ENCODE measurements at regions not wholly inside any gene's neighbourhood (a gene's known extent, or its start where the extent isn't known, plus 50 kb on each side); places are given as distances from the start of the nearest gene placed in this dataset.

DNA sequence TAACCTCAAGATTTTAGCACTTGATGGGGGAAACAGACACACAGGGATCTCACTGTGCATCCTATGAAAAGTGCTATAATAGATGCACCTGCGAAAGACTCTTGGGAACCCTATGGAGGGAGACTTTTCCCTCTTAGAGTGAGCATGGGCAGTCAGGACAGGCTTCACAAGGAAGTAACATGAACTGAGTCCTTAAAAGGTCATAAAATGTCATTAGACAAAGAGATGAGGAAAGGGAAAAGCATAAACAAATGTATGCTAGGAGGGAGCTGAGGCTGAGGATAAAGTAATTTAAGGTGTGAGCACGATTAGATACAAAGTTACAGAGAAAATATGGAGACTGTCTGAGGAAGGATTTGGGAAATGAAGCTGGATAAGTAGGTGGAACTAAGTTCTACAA lies 60.6 kb upstream of the MIER3 start:
- H3K36me3 ChIP-seq: no peaks in the 10 kb centered on the region
- no peaks in the 10 kb centered on the region for H3K27me3 ChIP-seq
- H3K4me1 ChIP-seq: no peaks in the 10 kb centered on the region
- DNase-seq: no peak
- no peak overlapping the region for H3K27ac ChIP-seq
- TF ChIP-seq POLR2A (IDR thresholded peaks at IDR 0.05): no peak
- TF ChIP-seq, protein P1, sequence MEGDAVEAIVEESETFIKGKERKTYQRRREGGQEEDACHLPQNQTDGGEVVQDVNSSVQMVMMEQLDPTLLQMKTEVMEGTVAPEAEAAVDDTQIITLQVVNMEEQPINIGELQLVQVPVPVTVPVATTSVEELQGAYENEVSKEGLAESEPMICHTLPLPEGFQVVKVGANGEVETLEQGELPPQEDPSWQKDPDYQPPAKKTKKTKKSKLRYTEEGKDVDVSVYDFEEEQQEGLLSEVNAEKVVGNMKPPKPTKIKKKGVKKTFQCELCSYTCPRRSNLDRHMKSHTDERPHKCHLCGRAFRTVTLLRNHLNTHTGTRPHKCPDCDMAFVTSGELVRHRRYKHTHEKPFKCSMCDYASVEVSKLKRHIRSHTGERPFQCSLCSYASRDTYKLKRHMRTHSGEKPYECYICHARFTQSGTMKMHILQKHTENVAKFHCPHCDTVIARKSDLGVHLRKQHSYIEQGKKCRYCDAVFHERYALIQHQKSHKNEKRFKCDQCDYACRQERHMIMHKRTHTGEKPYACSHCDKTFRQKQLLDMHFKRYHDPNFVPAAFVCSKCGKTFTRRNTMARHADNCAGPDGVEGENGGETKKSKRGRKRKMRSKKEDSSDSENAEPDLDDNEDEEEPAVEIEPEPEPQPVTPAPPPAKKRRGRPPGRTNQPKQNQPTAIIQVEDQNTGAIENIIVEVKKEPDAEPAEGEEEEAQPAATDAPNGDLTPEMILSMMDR (IDR thresholded peaks at IDR 0.05): no peak
- H3K4me3 ChIP-seq: no peak overlapping the region
- H3K9me3 ChIP-seq: no peaks in the 10 kb centered on the region

DNA sequence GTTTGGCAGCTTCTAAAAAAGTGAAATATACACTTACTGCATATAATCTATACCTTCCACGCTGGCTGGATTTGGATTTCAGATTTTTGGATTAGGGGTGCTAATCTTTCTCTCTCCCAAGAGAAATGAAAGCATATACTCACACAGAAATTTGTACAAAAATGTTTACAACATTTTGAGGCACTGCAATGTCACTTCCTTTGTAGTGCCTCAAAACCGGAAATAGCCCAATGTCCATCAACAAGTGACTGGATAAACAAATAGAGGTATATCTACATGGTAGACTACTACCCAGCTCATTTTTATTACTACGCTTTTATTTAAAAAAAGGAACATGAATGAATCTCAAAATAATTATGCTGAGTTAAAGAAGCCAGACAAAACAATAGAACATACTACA lies 74.0 kb upstream of the MIER3 start:
- Histone ChIP-seq H3K27me3 (no peaks in the 10 kb centered on the region), H3K9me3 (no peaks in the 10 kb centered on the region), H3K4me1 (no peaks in the 10 kb centered on the region), H3K4me3 (no peak overlapping the region), H3K27ac (no peak overlapping the region), H3K36me3 (no peaks in the 10 kb centered on the region)
- no peak for DNase-seq
- no peak for TF ChIP-seq POLR2A (IDR thresholded peaks at IDR 0.05)
- TF ChIP-seq, protein P1 (IDR thresholded peaks at IDR 0.05): no peak

DNA sequence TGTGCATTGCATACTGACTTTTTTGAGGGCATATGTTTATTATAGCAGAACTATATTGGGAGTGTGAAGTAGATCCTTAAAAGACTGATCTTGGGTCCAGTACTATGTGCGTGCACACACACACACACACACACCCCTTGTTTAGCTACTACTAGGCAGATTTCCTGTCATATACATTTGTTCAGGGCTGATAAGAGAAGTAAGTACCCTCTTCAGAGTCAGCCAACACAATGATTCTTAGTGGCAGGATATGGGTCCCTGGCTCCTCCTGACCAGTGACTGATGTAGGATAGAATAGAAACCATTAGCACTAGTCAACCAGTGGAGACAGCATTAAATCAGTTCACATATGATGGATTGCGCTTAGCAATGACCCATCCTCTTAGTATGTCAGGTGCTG lies 76.2 kb upstream of the MIER3 start:
- no peak for TF ChIP-seq POLR2A (IDR thresholded peaks at IDR 0.05)
- TF ChIP-seq, protein P1 (IDR thresholded peaks at IDR 0.05): no peak
- no peaks in the 10 kb centered on the region for H3K36me3 ChIP-seq
- DNase-seq: no peak

DNA sequence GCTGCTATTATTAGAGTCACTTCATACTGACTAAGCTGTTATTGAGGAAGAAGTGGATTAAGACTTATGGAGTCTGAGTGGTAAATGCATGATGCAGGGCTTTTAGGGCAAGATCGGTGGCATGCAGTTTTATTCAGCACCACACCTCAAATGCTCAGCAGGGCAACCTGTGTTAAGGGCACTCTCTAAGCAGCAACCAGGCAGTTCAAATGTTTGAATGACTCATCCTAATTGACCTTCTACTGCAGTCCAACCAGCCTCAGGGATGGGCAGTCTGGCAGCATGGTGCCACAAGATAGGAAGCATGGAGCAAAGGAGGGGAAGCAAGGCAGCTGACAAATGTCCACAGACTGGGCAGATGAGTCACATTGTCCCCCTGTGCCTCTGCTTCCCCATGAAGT lies 80.2 kb upstream of the MIER3 start:
- Histone ChIP-seq H3K9me3 (no peaks in the 10 kb centered on the region), H3K27ac (peak overlapping the region in 3 of 4 donors; percentile 61 to 92 (median 87)), H3K36me3 (no peaks in the 10 kb centered on the region), H3K4me3 (no peak overlapping the region), H3K27me3 (no peaks in the 10 kb centered on the region), H3K4me1 (peaks cover 0 to 12% (median 1%) of the 10 kb centered on the region in 4 donors)
- TF ChIP-seq, protein P1 (IDR thresholded peaks at IDR 0.05): peak in 3 of 6 experiments; percentile 23 to 48 (median 32)
- TF ChIP-seq POLR2A (IDR thresholded peaks at IDR 0.05): peak in 1 of 2 donors; percentile 66
- DNase-seq: peak in 2 of 3 donors; percentile 75 to 86

More for the DNA sequence above, 76.2 kb upstream of the MIER3 start:
- Histone ChIP-seq H3K9me3 (no peaks in the 10 kb centered on the region), H3K27ac (no peak overlapping the region), H3K27me3 (no peaks in the 10 kb centered on the region), H3K4me3 (no peak overlapping the region), H3K4me1 (no peaks in the 10 kb centered on the region)

DNA sequence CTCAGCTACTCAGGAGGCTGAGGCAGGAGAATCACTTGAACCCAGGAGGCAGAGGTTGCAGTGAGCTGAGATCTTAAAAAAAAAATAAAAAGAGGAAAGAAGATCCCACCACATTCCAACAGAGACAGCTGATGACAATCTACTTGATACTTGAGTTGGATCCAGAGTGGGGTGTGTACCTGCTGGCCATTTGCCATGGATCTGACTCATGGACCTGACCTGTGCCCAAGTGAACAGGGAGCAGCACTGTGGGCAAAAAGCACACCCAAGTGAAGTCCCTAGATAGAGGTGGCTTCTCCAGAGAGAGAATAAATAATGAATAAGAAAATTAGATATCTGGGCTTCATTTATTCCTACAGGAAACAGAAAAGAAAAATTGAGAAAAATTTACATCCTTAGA lies 81.2 kb upstream of the MIER3 start:
- H3K36me3 ChIP-seq: no peaks in the 10 kb centered on the region
- peak in 2 of 3 donors; percentile 90 to 92 for DNase-seq
- peaks cover 0 to 16% (median 1%) of the 10 kb centered on the region in 4 donors for H3K4me1 ChIP-seq
- no peaks in the 10 kb centered on the region for H3K9me3 ChIP-seq
- H3K4me3 ChIP-seq: no peak overlapping the region
- peak overlapping the region in 3 of 4 donors; percentile 61 to 92 (median 87) for H3K27ac ChIP-seq
- H3K27me3 ChIP-seq: no peaks in the 10 kb centered on the region
- peak in 1 of 2 donors; percentile 28 for TF ChIP-seq POLR2A (IDR thresholded peaks at IDR 0.05)
- TF ChIP-seq, protein P1 (IDR thresholded peaks at IDR 0.05): no peak

DNA sequence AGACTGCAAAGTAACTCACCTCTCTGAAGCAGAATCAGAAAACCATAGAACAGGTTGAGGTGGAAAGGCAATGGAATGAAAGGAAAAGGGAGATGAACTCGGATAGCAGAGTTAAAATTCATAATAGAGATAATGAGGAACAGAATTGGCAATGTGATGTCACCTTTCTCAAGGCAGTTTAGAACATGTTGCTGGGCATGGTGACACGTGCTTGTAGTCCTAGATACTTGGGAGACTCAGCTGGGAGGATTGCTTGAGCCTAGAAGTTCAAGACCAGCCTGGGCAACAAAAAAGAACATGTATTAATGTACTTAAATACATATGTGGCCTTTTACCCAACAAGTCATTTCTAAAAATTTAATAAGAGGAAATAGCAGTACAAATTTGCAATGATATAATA lies 81.6 kb upstream of the MIER3 start:
- Histone ChIP-seq H3K4me3 (no peak overlapping the region), H3K4me1 (peaks cover 0 to 16% (median 1%) of the 10 kb centered on the region in 4 donors), H3K36me3 (no peaks in the 10 kb centered on the region), H3K27ac (peak overlapping the region in 3 of 4 donors; percentile 61 to 89 (median 87)), H3K27me3 (no peaks in the 10 kb centered on the region), H3K9me3 (no peaks in the 10 kb centered on the region)
- DNase-seq: no peak
- no peak for TF ChIP-seq POLR2A (IDR thresholded peaks at IDR 0.05)
- TF ChIP-seq, protein P1 (IDR thresholded peaks at IDR 0.05): no peak

All from Peyer's patch (tissue), 4 donors.